ENCODE measurements at regions not wholly inside any gene's neighbourhood (a gene's known extent, or its start where the extent isn't known, plus 50 kb on each side); places are given as distances from the start of the nearest gene placed in this dataset.

- TF ChIP-seq CTCF (IDR thresholded peaks at IDR 0.05; ENCODE audit: low read depth, low read length) = no peak
- TF ChIP-seq MAX (IDR thresholded peaks at IDR 0.05; ENCODE audit: low read depth, low read length) = no peak
- no peak for TF ChIP-seq POLR2A (IDR thresholded peaks at IDR 0.05; ENCODE audit: extremely low read depth, insufficient read length)
- no peak for TF ChIP-seq MYC (IDR thresholded peaks at IDR 0.05; ENCODE audit: low read depth, low read length)
These were observed 158.9 kb upstream of the LPP start for GRCh38 chr3:187995043-187995400.
